ENCODE measurements at regions not wholly inside any gene's neighbourhood (a gene's known extent, or its start where the extent isn't known, plus 50 kb on each side); places are given as distances from the start of the nearest gene placed in this dataset.

DNA sequence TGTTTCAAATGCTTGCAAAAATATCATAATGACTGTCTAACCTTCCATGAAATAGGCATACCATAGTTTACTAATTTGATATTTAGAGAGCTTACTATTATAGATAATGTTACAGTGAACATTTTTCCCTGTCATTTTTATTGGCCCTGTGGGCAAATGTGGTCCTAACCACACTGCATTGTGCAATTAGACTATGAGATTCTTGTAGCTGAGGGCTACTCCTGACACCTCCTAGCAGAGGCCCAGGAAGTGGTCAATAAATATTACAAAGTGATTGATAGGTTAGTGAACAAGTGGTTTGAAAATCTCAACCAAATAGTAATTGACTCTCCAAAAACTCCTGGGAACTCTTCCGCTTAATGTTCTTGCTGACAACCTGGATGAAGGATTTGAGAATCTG lies 160.5 kb upstream of the KCNG1 start:
- H3K9me3 ChIP-seq (ENCODE audit: control insufficient read depth, low read length) = no peaks in the 10 kb centered on the region
- H3K4me1 ChIP-seq (ENCODE audit: control insufficient read depth, insufficient read depth, low read length, poor library complexity, severe bottlenecking) = no peaks in the 10 kb centered on the region
- no peaks in the 10 kb centered on the region for H3K36me3 ChIP-seq (ENCODE audit: control insufficient read depth, insufficient read depth, low read length)
- H3K4me3 ChIP-seq (ENCODE audit: insufficient read depth, low read depth, low read length, poor library complexity, severe bottlenecking) = no peak overlapping the region
- DNase-seq = no peak
- no peak overlapping the region for H3K27ac ChIP-seq (ENCODE audit: insufficient read depth, low read length, poor library complexity, severe bottlenecking)
- no peaks in the 10 kb centered on the region for H3K27me3 ChIP-seq (replicated peaks; ENCODE audit: control insufficient read depth, insufficient read depth, low read length, poor library complexity, severe bottlenecking)

GRCh38 chr20:51182571-51182970 lies 159.7 kb upstream of the KCNG1 start:
- no peak for DNase-seq
- H3K4me3 ChIP-seq (ENCODE audit: insufficient read depth, low read depth, low read length, poor library complexity, severe bottlenecking) = no peak overlapping the region

GRCh38 chr20:51178153-51178552 lies 155.2 kb upstream of the KCNG1 start:
- DNase-seq = no peak
- Histone ChIP-seq H3K27ac (ENCODE audit: insufficient read depth, low read length, poor library complexity, severe bottlenecking) (no peak overlapping the region), H3K4me3 (ENCODE audit: insufficient read depth, low read depth, low read length, poor library complexity, severe bottlenecking) (no peak overlapping the region), H3K9me3 (ENCODE audit: control insufficient read depth, low read length) (no peaks in the 10 kb centered on the region), H3K4me1 (ENCODE audit: control insufficient read depth, insufficient read depth, low read length, poor library complexity, severe bottlenecking) (no peaks in the 10 kb centered on the region), H3K27me3 (replicated peaks; ENCODE audit: control insufficient read depth, insufficient read depth, low read length, poor library complexity, severe bottlenecking) (no peaks in the 10 kb centered on the region), H3K36me3 (ENCODE audit: control insufficient read depth, insufficient read depth, low read length) (no peaks in the 10 kb centered on the region)

More at GRCh38 chr20:51182571-51182970, 159.7 kb upstream of the KCNG1 start:
- no peaks in the 10 kb centered on the region for H3K27me3 ChIP-seq (replicated peaks; ENCODE audit: control insufficient read depth, insufficient read depth, low read length, poor library complexity, severe bottlenecking)
- H3K36me3 ChIP-seq (ENCODE audit: control insufficient read depth, insufficient read depth, low read length) = no peaks in the 10 kb centered on the region
- no peaks in the 10 kb centered on the region for H3K4me1 ChIP-seq (ENCODE audit: control insufficient read depth, insufficient read depth, low read length, poor library complexity, severe bottlenecking)
- H3K27ac ChIP-seq (ENCODE audit: insufficient read depth, low read length, poor library complexity, severe bottlenecking) = no peak overlapping the region
- H3K9me3 ChIP-seq (ENCODE audit: control insufficient read depth, low read length) = no peaks in the 10 kb centered on the region

DNA sequence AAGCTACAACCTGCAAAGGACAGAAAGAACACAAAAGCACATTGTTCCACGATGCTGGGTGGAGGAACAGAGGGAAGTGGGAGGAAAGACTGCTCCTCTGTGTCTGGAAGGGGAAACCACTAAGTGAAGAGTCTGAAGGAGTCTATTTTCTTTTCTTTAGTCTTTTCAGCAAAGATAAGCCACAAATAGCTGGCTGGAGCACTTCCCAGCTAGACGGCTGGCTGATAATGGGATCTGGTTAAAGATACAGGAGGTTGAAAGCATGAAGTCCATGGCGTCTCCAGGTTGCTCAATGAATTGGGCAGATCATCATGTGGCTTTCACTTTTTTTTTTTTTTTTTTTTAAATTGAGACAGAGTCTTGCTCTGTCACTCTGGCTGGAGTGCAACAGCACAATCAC lies 154.0 kb upstream of the KCNG1 start:
- Histone ChIP-seq H3K4me3 (ENCODE audit: insufficient read depth, low read depth, low read length, poor library complexity, severe bottlenecking) (no peak overlapping the region), H3K36me3 (ENCODE audit: control insufficient read depth, insufficient read depth, low read length) (no peaks in the 10 kb centered on the region), H3K4me1 (ENCODE audit: control insufficient read depth, insufficient read depth, low read length, poor library complexity, severe bottlenecking) (no peaks in the 10 kb centered on the region), H3K27ac (ENCODE audit: insufficient read depth, low read length, poor library complexity, severe bottlenecking) (no peak overlapping the region), H3K9me3 (ENCODE audit: control insufficient read depth, low read length) (no peaks in the 10 kb centered on the region), H3K27me3 (replicated peaks; ENCODE audit: control insufficient read depth, insufficient read depth, low read length, poor library complexity, severe bottlenecking) (no peaks in the 10 kb centered on the region)
- no peak for DNase-seq

- Histone ChIP-seq H3K4me1 (ENCODE audit: control insufficient read depth, insufficient read depth, low read length, poor library complexity, severe bottlenecking) (no peaks in the 10 kb centered on the region), H3K27ac (ENCODE audit: insufficient read depth, low read length, poor library complexity, severe bottlenecking) (no peak overlapping the region), H3K27me3 (replicated peaks; ENCODE audit: control insufficient read depth, insufficient read depth, low read length, poor library complexity, severe bottlenecking) (no peaks in the 10 kb centered on the region), H3K9me3 (ENCODE audit: control insufficient read depth, low read length) (no peaks in the 10 kb centered on the region), H3K4me3 (ENCODE audit: insufficient read depth, low read depth, low read length, poor library complexity, severe bottlenecking) (no peak overlapping the region), H3K36me3 (ENCODE audit: control insufficient read depth, insufficient read depth, low read length) (no peaks in the 10 kb centered on the region)
- DNase-seq = no peak
These were observed 153.5 kb upstream of the KCNG1 start for GRCh38 chr20:51176446-51176845.

GRCh38 chr20:51175724-51176123 lies 152.8 kb upstream of the KCNG1 start:
- H3K4me1 ChIP-seq (ENCODE audit: control insufficient read depth, insufficient read depth, low read length, poor library complexity, severe bottlenecking) = no peaks in the 10 kb centered on the region
- H3K27ac ChIP-seq (ENCODE audit: insufficient read depth, low read length, poor library complexity, severe bottlenecking) = no peak overlapping the region
- H3K9me3 ChIP-seq (ENCODE audit: control insufficient read depth, low read length) = no peaks in the 10 kb centered on the region

DNA sequence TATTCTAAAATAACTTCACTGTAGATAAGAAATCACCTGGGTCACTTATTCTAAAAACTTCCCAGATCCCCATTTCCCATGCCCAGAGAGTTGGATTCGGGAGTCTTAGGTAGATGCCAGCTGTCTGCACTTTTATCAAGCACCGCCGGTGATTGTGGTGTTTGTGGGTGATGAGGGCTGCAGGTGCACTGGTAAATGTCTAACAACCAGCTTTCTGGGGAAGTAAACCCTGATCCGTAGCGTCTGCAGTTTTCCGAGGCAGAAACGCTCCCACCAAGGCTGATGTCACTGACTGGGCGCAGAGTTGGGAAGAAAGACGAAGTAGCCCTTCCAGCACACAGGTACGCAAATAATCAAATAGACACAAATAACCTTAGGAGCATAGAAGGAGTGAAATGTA lies 152.2 kb upstream of the KCNG1 start:
- Histone ChIP-seq H3K36me3 (ENCODE audit: control insufficient read depth, insufficient read depth, low read length) (no peaks in the 10 kb centered on the region), H3K9me3 (ENCODE audit: control insufficient read depth, low read length) (no peaks in the 10 kb centered on the region), H3K27me3 (replicated peaks; ENCODE audit: control insufficient read depth, insufficient read depth, low read length, poor library complexity, severe bottlenecking) (no peaks in the 10 kb centered on the region), H3K4me1 (ENCODE audit: control insufficient read depth, insufficient read depth, low read length, poor library complexity, severe bottlenecking) (no peaks in the 10 kb centered on the region), H3K27ac (ENCODE audit: insufficient read depth, low read length, poor library complexity, severe bottlenecking) (no peak overlapping the region), H3K4me3 (ENCODE audit: insufficient read depth, low read depth, low read length, poor library complexity, severe bottlenecking) (no peak overlapping the region)
- DNase-seq = no peak

More at GRCh38 chr20:51175724-51176123, 152.8 kb upstream of the KCNG1 start:
- H3K27me3 ChIP-seq (replicated peaks; ENCODE audit: control insufficient read depth, insufficient read depth, low read length, poor library complexity, severe bottlenecking) = no peaks in the 10 kb centered on the region
- DNase-seq = no peak
- no peak overlapping the region for H3K4me3 ChIP-seq (ENCODE audit: insufficient read depth, low read depth, low read length, poor library complexity, severe bottlenecking)
- no peaks in the 10 kb centered on the region for H3K36me3 ChIP-seq (ENCODE audit: control insufficient read depth, insufficient read depth, low read length)

- H3K27ac ChIP-seq (ENCODE audit: insufficient read depth, low read length, poor library complexity, severe bottlenecking) = no peak overlapping the region
- no peaks in the 10 kb centered on the region for H3K27me3 ChIP-seq (replicated peaks; ENCODE audit: control insufficient read depth, insufficient read depth, low read length, poor library complexity, severe bottlenecking)
- no peaks in the 10 kb centered on the region for H3K9me3 ChIP-seq (ENCODE audit: control insufficient read depth, low read length)
- H3K4me1 ChIP-seq (ENCODE audit: control insufficient read depth, insufficient read depth, low read length, poor library complexity, severe bottlenecking) = no peaks in the 10 kb centered on the region
- no peaks in the 10 kb centered on the region for H3K36me3 ChIP-seq (ENCODE audit: control insufficient read depth, insufficient read depth, low read length)
- DNase-seq = no peak
- H3K4me3 ChIP-seq (ENCODE audit: insufficient read depth, low read depth, low read length, poor library complexity, severe bottlenecking) = no peak overlapping the region
These were observed 151.6 kb upstream of the KCNG1 start for GRCh38 chr20:51174536-51174935.

DNA sequence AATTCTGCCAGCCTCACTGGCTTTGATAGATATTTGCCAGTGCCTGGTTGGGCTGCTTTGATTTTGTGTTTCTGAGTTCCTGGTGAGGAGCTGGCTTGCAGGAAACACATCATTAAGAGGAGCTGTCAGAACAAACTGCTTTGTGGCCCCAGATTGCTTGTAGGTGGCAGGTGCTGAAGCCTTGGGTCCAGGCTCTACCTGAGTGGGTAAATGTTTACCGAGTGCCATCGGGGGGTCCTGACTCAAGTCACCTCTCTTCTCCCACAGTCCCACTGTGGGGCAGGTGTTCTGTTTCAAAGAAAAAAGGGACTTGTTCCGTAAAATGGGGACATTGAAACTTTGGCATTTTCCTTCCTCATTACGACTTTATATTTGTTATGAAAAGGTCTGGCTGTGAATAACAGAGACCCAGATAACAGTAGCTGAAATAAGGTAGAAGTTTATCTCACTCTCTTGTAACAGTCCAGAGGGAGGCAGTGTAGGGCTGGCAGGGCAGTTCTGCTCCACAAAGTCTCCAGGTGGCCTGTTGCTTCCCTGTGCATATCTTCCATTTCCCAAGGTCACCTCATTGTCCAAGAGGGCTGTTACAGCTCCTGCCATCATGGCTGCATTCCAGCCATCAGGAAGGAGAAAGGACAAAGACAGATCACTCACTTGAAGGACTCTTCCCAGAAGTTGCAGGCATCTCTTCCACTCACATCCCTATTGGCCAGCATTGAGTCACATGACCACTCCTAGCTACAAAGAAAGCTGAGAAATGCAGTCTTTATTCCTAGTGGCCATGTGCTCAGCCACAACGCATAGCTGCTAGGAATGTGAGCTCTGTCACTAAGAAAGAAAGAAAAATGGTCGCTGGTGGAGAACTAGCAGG lies 149.9 kb upstream of the KCNG1 start:
- Histone ChIP-seq H3K36me3 (ENCODE audit: control insufficient read depth, insufficient read depth, low read length) (no peaks in the 10 kb centered on the region), H3K27me3 (replicated peaks; ENCODE audit: control insufficient read depth, insufficient read depth, low read length, poor library complexity, severe bottlenecking) (no peaks in the 10 kb centered on the region), H3K27ac (ENCODE audit: insufficient read depth, low read length, poor library complexity, severe bottlenecking) (no peak overlapping the region), H3K9me3 (ENCODE audit: control insufficient read depth, low read length) (no peaks in the 10 kb centered on the region), H3K4me1 (ENCODE audit: control insufficient read depth, insufficient read depth, low read length, poor library complexity, severe bottlenecking) (no peaks in the 10 kb centered on the region), H3K4me3 (ENCODE audit: insufficient read depth, low read depth, low read length, poor library complexity, severe bottlenecking) (no peak overlapping the region)
- no peak for DNase-seq

GRCh38 chr20:51171141-51171540 lies 148.2 kb upstream of the KCNG1 start:
- no peaks in the 10 kb centered on the region for H3K4me1 ChIP-seq (ENCODE audit: control insufficient read depth, insufficient read depth, low read length, poor library complexity, severe bottlenecking)
- H3K27ac ChIP-seq (ENCODE audit: insufficient read depth, low read length, poor library complexity, severe bottlenecking) = no peak overlapping the region
- H3K4me3 ChIP-seq (ENCODE audit: insufficient read depth, low read depth, low read length, poor library complexity, severe bottlenecking) = no peak overlapping the region
- H3K27me3 ChIP-seq (replicated peaks; ENCODE audit: control insufficient read depth, insufficient read depth, low read length, poor library complexity, severe bottlenecking) = no peaks in the 10 kb centered on the region
- DNase-seq = no peak
- H3K36me3 ChIP-seq (ENCODE audit: control insufficient read depth, insufficient read depth, low read length) = no peaks in the 10 kb centered on the region
- H3K9me3 ChIP-seq (ENCODE audit: control insufficient read depth, low read length) = no peaks in the 10 kb centered on the region
